Ovary (tissue), 7 donors: ENCODE measurements at regions not wholly inside any gene's neighbourhood (a gene's known extent, or its start where the extent isn't known, plus 50 kb on each side); places are given as distances from the start of the nearest gene placed in this dataset.

Source experiments
- DNase-seq, 5 donors: peaks; one replicate each; pipeline ENCODE4 v3.0.0-alpha.2; 2019 to 2020
- H3K27ac ChIP-seq, 2 donors: fragments of 200-600 bp; one replicate each; pipeline versions ENCODE4 v1.5.1 to v1.8.0; 2019 to 2022
- H3K27me3 ChIP-seq: fragments of 200-600 bp; one replicate; pipeline ENCODE4 v1.8.0; 2022
- H3K36me3 ChIP-seq: fragments of 200-600 bp; sonication (generic); one replicate; pipeline ENCODE4 v1.5.1; 2019
- H3K4me1 ChIP-seq: one replicate; pipeline ENCODE4 v1.8.1; 2013; ENCODE audit warnings: mild to moderate bottlenecking, moderate library complexity; ENCODE audit not compliant: insufficient read depth
- H3K4me3 ChIP-seq: fragments of 200-600 bp; sonication (generic); one replicate; pipeline ENCODE4 v1.5.1; 2017
- H3K9me3 ChIP-seq, 2 donors: fragments of 200-600 bp in 1 of 2; sonication (generic) in 1 of 2; one replicate each; pipeline versions ENCODE4 v1.5.1 to v1.8.1; 2013 to 2019; ENCODE audit warnings: mild to moderate bottlenecking in 1 of 2, moderate library complexity in 1 of 2
- CTCF ChIP-seq, 3 donors: fragments of 450-650 bp in 2 of 3; fragments of 200-600 bp in 1 of 3; IDR thresholded peaks; one replicate each; pipeline versions ENCODE4 v1.5.1 to v1.8.0; 2016 to 2022; ENCODE audit warnings: antibody characterized with exemption in 3 of 3, mild to moderate bottlenecking in 1 of 3
- EP300 ChIP-seq: sonication (generic); formaldehyde crosslinking; IDR thresholded peaks from one replicate; pipeline ENCODE4 v1.6.1; 2017; ENCODE audit warnings: antibody characterized with exemption
- POLR2A ChIP-seq: fragments of 450-650 bp; IDR thresholded peaks from one replicate; pipeline ENCODE4 v1.6.1; 2017; ENCODE audit warnings: antibody characterized with exemption, mild to moderate bottlenecking, moderate library complexity
- WGBS, 3 donors: extraction: QIAGEN DNeasy Blood & Tissue Kit in 1 of 3; methylation state at CpG; one replicate each; pipeline versions ENCODE4 v1.1.5 to v1.1.7; 2013 to 2017; 5-methylcytosine and 5-hydroxymethylcytosine counted together
- intact Hi-C, 4 donors: fragments of 100-400 bp; cut with DNase I; formaldehyde crosslinking; loops; one replicate each; pipeline versions ENCODE4 v1.11.0 to v1.15.1; 2022 to 2023
- donor health status: DM: no; HTN: no; CAD: no; lungs with moderate emphysema.
- donor health status: DM: no; HTN: no; CAD: no.
- donor health status: Bipolar disorder and iron deficiency.
- donor health status: DM: no; HTN: no; CAD: no.
- donor health status: DM: yes; HTN: yes; CAD: no.

DNA sequence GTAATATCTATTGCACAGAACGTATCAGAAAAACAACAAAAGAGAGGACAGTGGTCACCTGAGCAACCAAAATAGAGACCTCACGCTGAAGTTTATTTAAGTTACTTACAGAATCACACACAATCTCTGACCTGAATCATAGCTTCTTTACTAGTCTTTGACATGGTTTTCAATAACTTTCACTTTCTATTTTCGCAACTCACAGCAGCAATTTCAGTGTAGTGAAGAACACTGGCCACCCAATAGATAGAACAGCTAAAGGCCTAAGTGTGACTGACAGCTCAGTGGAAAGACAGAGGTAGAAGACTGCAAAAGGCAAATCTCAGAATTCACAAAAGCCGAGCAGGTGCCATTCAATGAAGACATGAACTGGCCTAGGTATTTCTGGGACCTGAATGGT, 435.6 kb upstream of the CHRM3 start:
- H3K36me3 ChIP-seq = no peaks in the 10 kb centered on the region
- H3K27ac ChIP-seq = no peak overlapping the region
- no peaks in the 10 kb centered on the region for H3K27me3 ChIP-seq
- no peaks in the 10 kb centered on the region for H3K4me1 ChIP-seq
- intact Hi-C loops = no loop called here
- no peaks in the 10 kb centered on the region for H3K9me3 ChIP-seq
- no peak for TF ChIP-seq EP300
- no peak for TF ChIP-seq POLR2A
- no peak for TF ChIP-seq CTCF (IDR thresholded peaks at IDR 0.05)
- no peak overlapping the region for H3K4me3 ChIP-seq
- 44 to 61% (median 48%) methylated on average over 4 of the region's 4 CpGs for WGBS, 3 donors
- no peak for DNase-seq

DNA sequence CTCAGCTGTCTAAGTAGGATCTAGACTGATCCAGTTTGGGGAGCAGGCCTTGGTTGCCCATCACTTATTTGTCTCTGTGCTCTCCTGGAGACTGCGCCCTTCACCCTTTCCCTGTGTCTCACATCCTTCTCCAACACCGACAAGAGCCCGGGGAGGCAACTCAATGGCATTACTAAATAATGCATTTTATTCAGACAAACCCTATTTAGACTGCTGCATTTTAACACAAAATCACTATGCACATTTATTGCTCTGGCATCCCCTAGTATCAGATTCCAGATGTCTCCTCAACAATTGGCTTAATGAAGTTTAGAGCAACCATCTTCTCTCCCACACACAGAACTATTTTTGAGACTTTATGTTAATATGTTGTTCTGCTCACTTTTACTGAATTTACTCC, 436.4 kb upstream of the CHRM3 start:
- Histone ChIP-seq H3K27ac (no peak overlapping the region), H3K27me3 (no peaks in the 10 kb centered on the region), H3K9me3 (no peaks in the 10 kb centered on the region), H3K4me3 (no peak overlapping the region), H3K36me3 (no peaks in the 10 kb centered on the region), H3K4me1 (no peaks in the 10 kb centered on the region)
- TF ChIP-seq CTCF (IDR thresholded peaks at IDR 0.05) = no peak
- no peak for TF ChIP-seq POLR2A
- no peak for TF ChIP-seq EP300
- intact Hi-C loops = no loop called here
- no peak for DNase-seq
- 94 to 99% (median 97%) methylated on average over 3 of the region's 3 CpGs for WGBS, 3 donors

- Histone ChIP-seq H3K36me3 (no peaks in the 10 kb centered on the region), H3K4me3 (no peak overlapping the region), H3K27ac (no peak overlapping the region), H3K4me1 (no peaks in the 10 kb centered on the region), H3K9me3 (no peaks in the 10 kb centered on the region), H3K27me3 (no peaks in the 10 kb centered on the region)
- WGBS, 3 donors = 76 to 85% (median 84%) methylated on average over 1 of the region's 1 CpG
- no peak for DNase-seq
- intact Hi-C loops = no loop called here
- TF ChIP-seq POLR2A = no peak
- TF ChIP-seq CTCF (IDR thresholded peaks at IDR 0.05) = no peak
- no peak for TF ChIP-seq EP300
These were observed 442.3 kb upstream of the CHRM3 start for GRCh38 chr1:238944028-238944427.

- WGBS, 3 donors = 94 to 99% (median 96%) methylated on average over 1 of the region's 1 CpG
- TF ChIP-seq POLR2A (no peak), EP300 (no peak), CTCF (IDR thresholded peaks at IDR 0.05) (no peak)
- H3K36me3 ChIP-seq = no peaks in the 10 kb centered on the region
These were observed 458.5 kb upstream of the CHRM3 start for GRCh38 chr1:238927899-238928298.

GRCh38 chr1:238916828-238917227, 469.5 kb upstream of the CHRM3 start:
- Histone ChIP-seq H3K27me3 (no peaks in the 10 kb centered on the region), H3K4me3 (no peak overlapping the region), H3K4me1 (no peaks in the 10 kb centered on the region), H3K9me3 (no peaks in the 10 kb centered on the region), H3K27ac (no peak overlapping the region), H3K36me3 (no peaks in the 10 kb centered on the region)
- no peak for DNase-seq
- WGBS, 3 donors = 83 to 87% (median 85%) methylated on average over 4 of the region's 4 CpGs
- intact Hi-C loops = no loop called here
- TF ChIP-seq POLR2A (no peak), EP300 (no peak), CTCF (IDR thresholded peaks at IDR 0.05) (no peak)

More at GRCh38 chr1:238927899-238928298, 458.5 kb upstream of the CHRM3 start:
- DNase-seq = no peak
- Histone ChIP-seq H3K27ac (no peak overlapping the region), H3K27me3 (no peaks in the 10 kb centered on the region), H3K4me3 (no peak overlapping the region), H3K4me1 (no peaks in the 10 kb centered on the region), H3K9me3 (no peaks in the 10 kb centered on the region)
- intact Hi-C loops = no loop called here
